Neural progenitor cell (in vitro differentiated cells): ENCODE measurements at regions not wholly inside any gene's neighbourhood (a gene's known extent, or its start where the extent isn't known, plus 50 kb on each side); places are given as distances from the start of the nearest gene placed in this dataset.
A peak's percentile ranks its signal among the peaks of the same experiment; 100 is the strongest.

Experiments
- DNase-seq: peaks from one replicate; pipeline ENCODE4 v3.0.0-alpha.2; 2016; ENCODE audit warnings: low spot score
- H2AFZ ChIP-seq: fragments of 200-600 bp; sonication (generic); replicated peaks from 2 replicates; pipeline ENCODE4 v1.6.1; 2016; ENCODE audit warnings: antibody characterized with exemption
- H3F3A ChIP-seq: fragments of 200-600 bp; sonication (generic); 2 replicates; pipeline ENCODE4 v1.6.1; 2016; ENCODE audit warnings: antibody characterized with exemption, low read depth
- H3K27ac ChIP-seq: fragments of 200-600 bp; sonication (generic); 2 replicates; pipeline ENCODE4 v1.5.1; 2016; ENCODE audit warnings: mild to moderate bottlenecking
- H3K27me3 ChIP-seq: fragments of 200-600 bp; sonication (generic); 2 replicates; pipeline ENCODE4 v1.6.1; 2016; ENCODE audit warnings: mild to moderate bottlenecking, moderate library complexity
- H3K36me3 ChIP-seq: fragments of 200-600 bp; sonication (generic); 2 replicates; pipeline ENCODE4 v1.5.1; 2016
- H3K4me1 ChIP-seq: fragments of 200-600 bp; sonication (generic); 2 replicates; pipeline ENCODE4 v1.6.1; 2016; ENCODE audit warnings: mixed run types
- H3K4me2 ChIP-seq: fragments of 200-600 bp; sonication (generic); 2 replicates; pipeline ENCODE4 v1.6.1; 2016
- H3K4me3 ChIP-seq: fragments of 200-600 bp; sonication (generic); 2 replicates; pipeline ENCODE4 v1.5.1; 2016
- H3K79me2 ChIP-seq: fragments of 200-600 bp; sonication (generic); 2 replicates; pipeline ENCODE4 v1.6.1; 2016; ENCODE audit warnings: low read depth
- H3K9ac ChIP-seq: fragments of 200-600 bp; sonication (generic); 2 replicates; pipeline ENCODE4 v1.6.1; 2016
- H3K9me3 ChIP-seq: fragments of 200-600 bp; sonication (generic); 2 replicates; pipeline ENCODE4 v1.5.1; 2016; ENCODE audit warnings: low read depth
- H4K20me1 ChIP-seq: fragments of 200-600 bp; sonication (generic); 2 replicates; pipeline ENCODE4 v1.6.1; 2016; ENCODE audit warnings: low read depth
- H3K27ac Mint-ChIP-seq: 3 replicates; pipeline ENCODE4 v1.8.0; 2021; ENCODE audit warnings: mixed read lengths
- H3K27me3 Mint-ChIP-seq: 2 replicates; pipeline ENCODE4 v1.8.0; 2022; ENCODE audit warnings: low read depth, mild to moderate bottlenecking, inconsistent platforms, moderate library complexity, mixed read lengths; ENCODE audit not compliant: insufficient read depth
- H3K36me3 Mint-ChIP-seq: 3 replicates; pipeline ENCODE4 v1.8.0; 2021; ENCODE audit warnings: mixed read lengths
- H3K4me1 Mint-ChIP-seq: 3 replicates; pipeline ENCODE4 v1.8.0; 2021; ENCODE audit warnings: mixed read lengths
- H3K4me3 Mint-ChIP-seq: 3 replicates; pipeline ENCODE4 v1.8.0; 2021; ENCODE audit warnings: mild to moderate bottlenecking, moderate library complexity, mixed read lengths
- H3K9me3 Mint-ChIP-seq: 3 replicates; pipeline ENCODE4 v1.8.0; 2020; ENCODE audit warnings: mixed read lengths
- CTCF ChIP-seq: fragments of 200-600 bp; sonication (generic); IDR thresholded peaks from 2 replicates; pipeline ENCODE4 v1.5.1; 2017; ENCODE audit warnings: antibody characterized with exemption, mild to moderate bottlenecking
- EZH2 ChIP-seq: fragments of 200-600 bp; sonication (generic); IDR thresholded peaks from 2 replicates; pipeline ENCODE4 v1.6.1; 2017; ENCODE audit warnings: antibody characterized with exemption, mild to moderate bottlenecking, moderate library complexity
- EZH2phosphoT487 ChIP-seq: fragments of 200-600 bp; sonication (generic); IDR thresholded peaks from 2 replicates; pipeline ENCODE4 v1.6.1; 2017; ENCODE audit warnings: antibody characterized with exemption

- Histone ChIP-seq H3K4me2 (no peak overlapping the region), H3F3A (no peaks in the 10 kb centered on the region), H2AFZ (no peak overlapping the region), H3K4me3 (no peak overlapping the region), H3K9ac (no peak overlapping the region), H3K27me3 (no peaks in the 10 kb centered on the region), H3K4me1 (no peaks in the 10 kb centered on the region), H3K79me2 (no peaks in the 10 kb centered on the region), H3K36me3 (no peaks in the 10 kb centered on the region), H3K27ac (no peak overlapping the region), H3K9me3 (no peaks in the 10 kb centered on the region), H4K20me1 (no peaks in the 10 kb centered on the region)
- Mint-ChIP-seq H3K4me3 (no peak overlapping the region), H3K9me3 (peaks cover 2% of the 10 kb centered on the region), H3K27ac (no peak overlapping the region), H3K27me3 (no peaks in the 10 kb centered on the region), H3K36me3 (no peaks in the 10 kb centered on the region), H3K4me1 (peaks cover 11% of the 10 kb centered on the region)
- TF ChIP-seq EZH2 (no peak), EZH2phosphoT487 (no peak), CTCF (no peak)
- no peak for DNase-seq
Measured at GRCh38 chr5:164000819-164001218, 495.4 kb downstream of the MAT2B start.

- Histone ChIP-seq H3K4me3 (no peak overlapping the region), H2AFZ (no peak overlapping the region), H3K4me1 (no peaks in the 10 kb centered on the region), H3F3A (no peaks in the 10 kb centered on the region), H3K79me2 (no peaks in the 10 kb centered on the region), H3K27me3 (no peaks in the 10 kb centered on the region), H3K9me3 (no peaks in the 10 kb centered on the region), H3K4me2 (no peak overlapping the region), H3K9ac (no peak overlapping the region), H4K20me1 (no peaks in the 10 kb centered on the region), H3K27ac (no peak overlapping the region), H3K36me3 (no peaks in the 10 kb centered on the region)
- no peak overlapping the region for H3K4me3 Mint-ChIP-seq
- DNase-seq = no peak
- H3K27ac Mint-ChIP-seq = peak overlapping the region; percentile 15
- H3K9me3 Mint-ChIP-seq = peaks cover 1% of the 10 kb centered on the region
- H3K4me1 Mint-ChIP-seq = peaks cover 11% of the 10 kb centered on the region
- TF ChIP-seq EZH2 = no peak
- no peak for TF ChIP-seq CTCF
- TF ChIP-seq EZH2phosphoT487 = no peak
- H3K36me3 Mint-ChIP-seq = no peaks in the 10 kb centered on the region
- peaks cover under 1% of the 10 kb centered on the region for H3K27me3 Mint-ChIP-seq
Measured at GRCh38 chr5:164002214-164002613, 496.8 kb downstream of the MAT2B start.

GRCh38 chr5:164002628-164003027 is 497.2 kb downstream of the MAT2B start:
- Histone ChIP-seq H3K4me1 (no peaks in the 10 kb centered on the region), H3K27me3 (no peaks in the 10 kb centered on the region), H3K9ac (no peak overlapping the region), H3K27ac (no peak overlapping the region), H3K4me2 (no peak overlapping the region), H3K36me3 (no peaks in the 10 kb centered on the region), H3K79me2 (no peaks in the 10 kb centered on the region), H4K20me1 (no peaks in the 10 kb centered on the region), H3K4me3 (no peak overlapping the region), H2AFZ (no peak overlapping the region), H3F3A (no peaks in the 10 kb centered on the region), H3K9me3 (no peaks in the 10 kb centered on the region)
- TF ChIP-seq EZH2phosphoT487 (no peak), EZH2 (no peak), CTCF (no peak)
- no peak for DNase-seq
- H3K4me1 Mint-ChIP-seq = peaks cover 11% of the 10 kb centered on the region
- peaks cover 2% of the 10 kb centered on the region for H3K27me3 Mint-ChIP-seq
- no peak overlapping the region for H3K4me3 Mint-ChIP-seq
- H3K36me3 Mint-ChIP-seq = no peaks in the 10 kb centered on the region
- H3K9me3 Mint-ChIP-seq = no peaks in the 10 kb centered on the region
- no peak overlapping the region for H3K27ac Mint-ChIP-seq
